CD14-positive monocyte (primary cell): ENCODE measurements at regions not wholly inside any gene's neighbourhood (a gene's known extent, or its start where the extent isn't known, plus 50 kb on each side); places are given as distances from the start of the nearest gene placed in this dataset.

ENCODE experiments used
- DNase-seq, 3 donors: peaks; one replicate each; pipeline ENCODE4 v3.0.0-alpha.2; 2011 to 2022
- H2AFZ ChIP-seq: 2 replicates; pipeline ENCODE4 v1.6.0; 2012; ENCODE audit warnings: mild to moderate bottlenecking, low read depth, low read length, inconsistent platforms; ENCODE audit not compliant: insufficient read depth, poor library complexity, severe bottlenecking
- H3K27ac ChIP-seq, 2 donors: 1 replicate in 1 of 2; 2 replicates in 1 of 2; pipeline ENCODE4 v1.5.1; 2012 to 2013; ENCODE audit warnings: low read length in 2 of 2, control low read depth in 1 of 2, inconsistent platforms in 1 of 2, low read depth in 1 of 2, mild to moderate bottlenecking in 1 of 2
- H3K27me3 ChIP-seq, 2 donors: one replicate each; pipeline versions ENCODE4 v1.6.0 to v1.6.1; 2011 to 2013; ENCODE audit warnings: low read length in 2 of 2; ENCODE audit not compliant: control insufficient read depth in 2 of 2, insufficient read depth in 2 of 2
- H3K36me3 ChIP-seq, 2 donors: replicated peaks in 1 of 2; 1 replicate in 1 of 2; 2 replicates in 1 of 2; pipeline versions ENCODE4 v1.5.1 to v1.6.1; 2012 to 2013; ENCODE audit warnings: low read length in 2 of 2, control low read depth in 1 of 2, inconsistent platforms in 1 of 2, mild to moderate bottlenecking in 1 of 2; ENCODE audit not compliant: insufficient read depth in 2 of 2, control insufficient read depth in 1 of 2
- H3K4me1 ChIP-seq, 2 donors: 1 replicate in 1 of 2; 2 replicates in 1 of 2; pipeline versions ENCODE4 v1.5.1 to v1.6.1; 2012 to 2013; ENCODE audit warnings: low read length in 2 of 2, control low read depth in 1 of 2, inconsistent platforms in 1 of 2, mild to moderate bottlenecking in 1 of 2, moderate library complexity in 1 of 2; ENCODE audit not compliant: insufficient read depth in 2 of 2, control insufficient read depth in 1 of 2
- H3K4me2 ChIP-seq: replicated peaks from 2 replicates; pipeline ENCODE3; 2012; ENCODE audit warnings: low read length, moderate library complexity, mild to moderate bottlenecking; ENCODE audit not compliant: poor library complexity, severe bottlenecking; ENCODE audit errors: extremely low read depth
- H3K4me3 ChIP-seq, 3 experiments: fragments of 200-600 bp in 1 of 3; sonication (generic) in 1 of 3; replicated peaks in 1 of 3; 1 replicate in 2 of 3; 2 replicates in 1 of 3; pipeline ENCODE4 v1.5.1; 2011 to 2013; ENCODE audit warnings: low read length in 3 of 3, mild to moderate bottlenecking in 3 of 3, control low read depth in 2 of 3, low read depth in 2 of 3, inconsistent platforms in 1 of 3, moderate library complexity in 1 of 3
- H3K79me2 ChIP-seq: 2 replicates; pipeline ENCODE4 v1.6.0; 2012; ENCODE audit warnings: mild to moderate bottlenecking, control low read depth, inconsistent platforms, low read length, moderate library complexity; ENCODE audit not compliant: insufficient read depth
- H3K9ac ChIP-seq: 2 replicates; pipeline ENCODE4 v1.6.0; 2017; ENCODE audit warnings: low read length, mild to moderate bottlenecking; ENCODE audit not compliant: insufficient read depth, poor library complexity, severe bottlenecking
- H3K9me3 ChIP-seq, 2 donors: replicated peaks in 1 of 2; 1 replicate in 1 of 2; 2 replicates in 1 of 2; pipeline versions ENCODE4 v1.5.1 to v1.6.1; 2012 to 2013; ENCODE audit warnings: low read length in 2 of 2, control low read depth in 1 of 2; ENCODE audit not compliant: control insufficient read depth in 1 of 2, insufficient read depth in 1 of 2
- H4K20me1 ChIP-seq: 2 replicates; pipeline ENCODE4 v1.6.0; 2012; ENCODE audit warnings: mild to moderate bottlenecking, low read length, control low read depth, moderate library complexity; ENCODE audit not compliant: insufficient read depth
- H3K27ac Mint-ChIP-seq, 7 donors: one replicate each; pipeline ENCODE4 v1.8.0; 2020; ENCODE audit warnings: mild to moderate bottlenecking in 7 of 7, mixed read lengths in 7 of 7, moderate library complexity in 6 of 7, inconsistent platforms in 2 of 7
- H3K27me3 Mint-ChIP-seq, 3 donors: one replicate each; pipeline ENCODE4 v1.8.0; 2021 to 2022; ENCODE audit warnings: low read depth in 3 of 3, mild to moderate bottlenecking in 3 of 3, mixed read lengths in 3 of 3, moderate library complexity in 3 of 3, inconsistent platforms in 1 of 3
- H3K36me3 Mint-ChIP-seq, 2 donors: one replicate each; pipeline ENCODE4 v1.8.0; 2020; ENCODE audit warnings: mixed read lengths in 2 of 2, inconsistent platforms in 1 of 2, mild to moderate bottlenecking in 1 of 2
- H3K4me1 Mint-ChIP-seq: one replicate; pipeline ENCODE4 v1.8.0; 2020; ENCODE audit warnings: mild to moderate bottlenecking, mixed read lengths
- H3K4me3 Mint-ChIP-seq, 2 donors: one replicate each; pipeline ENCODE4 v1.8.0; 2020; ENCODE audit warnings: mild to moderate bottlenecking in 2 of 2, mixed read lengths in 2 of 2, moderate library complexity in 1 of 2
- H3K9me3 Mint-ChIP-seq, 7 donors: one replicate each; pipeline ENCODE4 v1.8.0; 2020 to 2022; ENCODE audit warnings: mixed read lengths in 7 of 7, mild to moderate bottlenecking in 6 of 7, moderate library complexity in 6 of 7, inconsistent platforms in 2 of 7
- CTCF ChIP-seq: fragments of 200-600 bp; IDR thresholded peaks from one replicate; pipeline ENCODE4 v1.8.0; 2022; ENCODE audit warnings: antibody characterized with exemption, mild to moderate bottlenecking
- WGBS: methylation state at CpG from one replicate; pipeline ENCODE4 v1.1.5; 2013; ENCODE audit warnings: missing lambda C conversion rate; ENCODE audit not compliant: insufficient coverage; 5-methylcytosine and 5-hydroxymethylcytosine counted together
- intact Hi-C, 2 donors: fragments of 100-400 bp; cut with micrococcal nuclease; formaldehyde crosslinking; loops; one replicate each; pipeline versions ENCODE4 v1.15.0 to v1.15.1; 2023

GRCh38 chr22:49664891-49665290 is 162.8 kb downstream of the BRD1 start:
- intact Hi-C loops, result no loop called here
- WGBS, result 87% methylated on average over 12 of the region's 18 CpGs

DNA sequence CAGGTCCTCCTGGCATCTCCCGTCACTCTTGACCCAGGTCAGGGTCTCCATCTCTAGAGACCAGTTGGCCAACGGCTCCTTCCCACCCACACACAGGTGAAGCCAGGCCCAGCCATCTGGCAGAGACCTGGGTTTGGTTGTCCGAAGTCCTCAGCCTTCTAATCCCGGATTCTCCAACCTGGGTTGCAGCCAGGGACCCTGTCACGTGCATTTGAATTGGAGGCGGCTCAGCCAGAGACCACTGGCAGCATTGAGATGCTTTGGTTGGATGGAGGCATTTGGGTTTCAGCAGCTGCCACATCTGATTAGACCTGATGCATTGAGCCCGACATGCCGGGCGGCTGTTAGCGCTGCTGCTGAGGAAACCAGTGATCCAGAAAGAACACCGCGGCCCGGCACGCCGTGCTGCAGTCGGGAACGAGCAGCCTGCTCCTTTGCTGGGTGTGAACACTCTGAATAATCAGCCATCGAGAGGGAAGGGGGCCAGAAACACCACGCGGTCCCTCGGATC is 163.2 kb downstream of the BRD1 start:
- H3K4me1 Mint-ChIP-seq, result peaks cover 20% of the 10 kb centered on the region
- Histone ChIP-seq H3K79me2 (no peaks in the 10 kb centered on the region), H3K27ac (no peak overlapping the region), H3K4me2 (no peak overlapping the region), H2AFZ (no peak overlapping the region), H3K36me3 (no peaks in the 10 kb centered on the region), H3K4me1 (peaks cover 12 to 17% of the 10 kb centered on the region in 2 donors), H3K9me3 (peaks cover 0 to 12% of the 10 kb centered on the region in 2 donors), H4K20me1 (no peaks in the 10 kb centered on the region), H3K9ac (no peak overlapping the region), H3K27me3 (peaks cover 8 to 16% of the 10 kb centered on the region in 2 donors), H3K4me3 (no peak overlapping the region)
- no peak for DNase-seq
- peaks cover 4 to 5% of the 10 kb centered on the region in 2 donors for H3K36me3 Mint-ChIP-seq
- peaks cover 17 to 31% (median 30%) of the 10 kb centered on the region in 3 donors for H3K27me3 Mint-ChIP-seq
- H3K27ac Mint-ChIP-seq, result peak overlapping the region in 1 of 7 donors; percentile 63
- intact Hi-C loops, result no loop called here
- no peak for TF ChIP-seq CTCF
- H3K9me3 Mint-ChIP-seq, result peaks cover 6 to 16% (median 12%) of the 10 kb centered on the region in 7 donors
- H3K4me3 Mint-ChIP-seq, result no peak overlapping the region
- WGBS, result 92% methylated on average over 19 of the region's 21 CpGs

More at GRCh38 chr22:49664891-49665290, 162.8 kb downstream of the BRD1 start:
- peaks cover 22 to 36% (median 35%) of the 10 kb centered on the region in 3 donors for H3K27me3 Mint-ChIP-seq
- H3K36me3 Mint-ChIP-seq, result peaks cover 5% of the 10 kb centered on the region in 2 donors
- H3K79me2 ChIP-seq, result no peaks in the 10 kb centered on the region
- no peak overlapping the region for H3K9ac ChIP-seq
- H3K4me2 ChIP-seq, result no peak overlapping the region
- DNase-seq, result no peak
- H3K9me3 Mint-ChIP-seq, result peaks cover 6 to 20% (median 15%) of the 10 kb centered on the region in 7 donors
- H3K4me1 Mint-ChIP-seq, result peaks cover 20% of the 10 kb centered on the region
- H4K20me1 ChIP-seq, result no peaks in the 10 kb centered on the region
- no peak for TF ChIP-seq CTCF
- no peak overlapping the region for H2AFZ ChIP-seq
- no peak overlapping the region for H3K27ac ChIP-seq
- H3K4me3 ChIP-seq, result no peak overlapping the region
- peaks cover 13 to 21% of the 10 kb centered on the region in 2 donors for H3K27me3 ChIP-seq
- peaks cover 0 to 16% of the 10 kb centered on the region in 2 donors for H3K9me3 ChIP-seq
- no peaks in the 10 kb centered on the region for H3K36me3 ChIP-seq
- no peak overlapping the region for H3K4me3 Mint-ChIP-seq
- H3K4me1 ChIP-seq, result peaks cover 12 to 17% of the 10 kb centered on the region in 2 donors
- H3K27ac Mint-ChIP-seq, result peak overlapping the region in 1 of 7 donors; percentile 63
